ENCODE measurements at regions not wholly inside any gene's neighbourhood (a gene's known extent, or its start where the extent isn't known, plus 50 kb on each side); places are given as distances from the start of the nearest gene placed in this dataset.
"Not testable (repeated sequence)": the region's sequence is repeated elsewhere in the genome, so short reads cannot be mapped to it uniquely, and the experiment has no call there.

GRCh38 chr15:69860921-69861320, 236.8 kb downstream of the TLE3 start:
- H3K4me3 ChIP-seq: no peak overlapping the region

GRCh38 chr15:69861331-69862171, 236.2 kb downstream of the TLE3 start:
- H3K4me3 ChIP-seq: no peak overlapping the region
- H3K27ac ChIP-seq: no peak overlapping the region

More at GRCh38 chr15:69860921-69861320, 236.8 kb downstream of the TLE3 start:
- H3K27ac ChIP-seq: no peak overlapping the region

GRCh38 chr15:69862540-69862939, 235.2 kb downstream of the TLE3 start:
- Histone ChIP-seq H3K27ac (peak overlapping the region in 2 of 21 experiments; percentile 3 to 11), H3K4me3 (no peak overlapping the region)

GRCh38 chr15:69863446-69863845, 234.3 kb downstream of the TLE3 start:
- Histone ChIP-seq H3K27ac (peak overlapping the region in 1 of 21 experiments; percentile 11), H3K4me3 (no peak overlapping the region)

GRCh38 chr15:69865369-69865768, 232.3 kb downstream of the TLE3 start:
- Histone ChIP-seq H3K4me3 (no peak overlapping the region), H3K27ac (no peak overlapping the region)

- Histone ChIP-seq H3K27ac (no peak overlapping the region), H3K4me3 (no peak overlapping the region)
Measured at GRCh38 chr15:69868756-69869155, 229.0 kb downstream of the TLE3 start.

GRCh38 chr15:69869291-69869690, 228.4 kb downstream of the TLE3 start:
- Histone ChIP-seq H3K4me3 (no peak overlapping the region), H3K27ac (no peak overlapping the region)

- Histone ChIP-seq H3K4me3 (no peak overlapping the region), H3K27ac (no peak overlapping the region)
Measured at GRCh38 chr15:69869881-69870505, 227.7 kb downstream of the TLE3 start.

- H3K27ac ChIP-seq: no peak overlapping the region
- H3K4me3 ChIP-seq: no peak overlapping the region
Measured at GRCh38 chr15:69871511-69872134, 226.1 kb downstream of the TLE3 start.

GRCh38 chr15:69873807-69874206, 223.9 kb downstream of the TLE3 start:
- no peak overlapping the region for H3K27ac ChIP-seq
- no peak overlapping the region for H3K4me3 ChIP-seq

- no peak overlapping the region for H3K4me3 ChIP-seq
- no peak overlapping the region for H3K27ac ChIP-seq
Measured at GRCh38 chr15:69874321-69874720, 223.4 kb downstream of the TLE3 start.

- no peak overlapping the region for H3K27ac ChIP-seq
- H3K4me3 ChIP-seq: no peak overlapping the region
Measured at GRCh38 chr15:69876064-69876940, 221.4 kb downstream of the TLE3 start.

GRCh38 chr15:69879963-69880362, 217.8 kb downstream of the TLE3 start:
- H3K27ac ChIP-seq, H3K4me3 ChIP-seq: not testable (repeated sequence)

GRCh38 chr15:69880571-69881301, 217.0 kb downstream of the TLE3 start:
- Histone ChIP-seq H3K27ac (no peak overlapping the region), H3K4me3 (no peak overlapping the region)

GRCh38 chr15:69881302-69881670, 216.4 kb downstream of the TLE3 start:
- Histone ChIP-seq H3K4me3 (no peak overlapping the region), H3K27ac (no peak overlapping the region)

- no peak overlapping the region for H3K27ac ChIP-seq
- no peak overlapping the region for H3K4me3 ChIP-seq
Measured at GRCh38 chr15:69881766-69882165, 216.0 kb downstream of the TLE3 start.

- Histone ChIP-seq H3K4me3 (no peak overlapping the region), H3K27ac (no peak overlapping the region)
Measured at GRCh38 chr15:69883306-69883705, 214.4 kb downstream of the TLE3 start.

- H3K27ac ChIP-seq: no peak overlapping the region
- no peak overlapping the region for H3K4me3 ChIP-seq
Measured at GRCh38 chr15:69885173-69885955, 212.4 kb downstream of the TLE3 start.

GRCh38 chr15:69887009-69887408, 210.7 kb downstream of the TLE3 start:
- H3K27ac ChIP-seq: no peak overlapping the region
- H3K4me3 ChIP-seq: no peak overlapping the region

Data from skin epidermis (tissue), 12 donors.